ENCODE measurements at regions not wholly inside any gene's neighbourhood (a gene's known extent, or its start where the extent isn't known, plus 50 kb on each side); places are given as distances from the start of the nearest gene placed in this dataset.
"Not testable (repeated sequence)": the region's sequence is repeated elsewhere in the genome, so short reads cannot be mapped to it uniquely, and the experiment has no call there.

- H3K4me1 ChIP-seq (ENCODE audit: control insufficient read depth, insufficient read depth, low read length) = no peaks in the 10 kb centered on the region
- H3K27me3 ChIP-seq (ENCODE audit: control insufficient read depth, insufficient read depth, low read length) = no peaks in the 10 kb centered on the region
- no peak overlapping the region for H3K9ac ChIP-seq (ENCODE audit: low read depth, low read length)
- no peaks in the 10 kb centered on the region for H3K9me3 ChIP-seq (replicated peaks; ENCODE audit: low read length)
- no peak overlapping the region for H3K4me3 ChIP-seq (ENCODE audit: low read length)
- H3K4me2 ChIP-seq (ENCODE audit: low read length) = no peak overlapping the region
- no peaks in the 10 kb centered on the region for H3K36me3 ChIP-seq (ENCODE audit: insufficient read depth, low read length)
Measured at GRCh38 chr15:95152741-95153140, 921.4 kb downstream of the MCTP2 start.

GRCh38 chr15:95153201-95153600 is 921.8 kb downstream of the MCTP2 start:
- H3K4me3 ChIP-seq (ENCODE audit: low read length); H3K36me3 ChIP-seq (ENCODE audit: insufficient read depth, low read length); H3K4me1 ChIP-seq (ENCODE audit: control insufficient read depth, insufficient read depth, low read length); H3K9ac ChIP-seq (ENCODE audit: low read depth, low read length); H3K27me3 ChIP-seq (ENCODE audit: control insufficient read depth, insufficient read depth, low read length); H3K4me2 ChIP-seq (ENCODE audit: low read length); H3K9me3 ChIP-seq (replicated peaks; ENCODE audit: low read length): not testable (repeated sequence)

DNA sequence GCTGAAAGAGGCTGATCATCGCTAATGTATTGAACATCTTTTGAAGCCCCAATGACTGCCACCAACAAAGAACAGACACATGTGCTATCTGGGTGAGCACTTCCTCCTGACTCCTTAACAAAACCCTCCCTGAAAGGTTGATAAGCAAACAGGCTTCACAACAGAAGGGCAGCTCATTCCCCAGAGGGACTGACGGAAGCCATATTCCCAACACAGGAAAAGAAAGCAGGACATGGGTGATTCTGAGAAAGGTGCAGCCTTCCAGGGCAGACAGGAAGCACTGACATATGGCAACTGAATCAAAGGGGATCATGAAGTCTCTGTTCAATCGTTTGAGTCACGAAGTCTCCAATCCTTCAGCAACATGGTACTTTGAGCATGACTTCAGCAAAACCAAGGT is 929.0 kb downstream of the MCTP2 start:
- no peaks in the 10 kb centered on the region for H3K27me3 ChIP-seq (ENCODE audit: control insufficient read depth, insufficient read depth, low read length)
- no peaks in the 10 kb centered on the region for H3K36me3 ChIP-seq (ENCODE audit: insufficient read depth, low read length)
- H3K4me3 ChIP-seq (ENCODE audit: low read length) = no peak overlapping the region
- peaks cover 21% of the 10 kb centered on the region for H3K4me1 ChIP-seq (ENCODE audit: control insufficient read depth, insufficient read depth, low read length)
- no peak overlapping the region for H3K9ac ChIP-seq (ENCODE audit: low read depth, low read length)
- no peak overlapping the region for H3K4me2 ChIP-seq (ENCODE audit: low read length)
- H3K9me3 ChIP-seq (replicated peaks; ENCODE audit: low read length) = no peaks in the 10 kb centered on the region

DNA sequence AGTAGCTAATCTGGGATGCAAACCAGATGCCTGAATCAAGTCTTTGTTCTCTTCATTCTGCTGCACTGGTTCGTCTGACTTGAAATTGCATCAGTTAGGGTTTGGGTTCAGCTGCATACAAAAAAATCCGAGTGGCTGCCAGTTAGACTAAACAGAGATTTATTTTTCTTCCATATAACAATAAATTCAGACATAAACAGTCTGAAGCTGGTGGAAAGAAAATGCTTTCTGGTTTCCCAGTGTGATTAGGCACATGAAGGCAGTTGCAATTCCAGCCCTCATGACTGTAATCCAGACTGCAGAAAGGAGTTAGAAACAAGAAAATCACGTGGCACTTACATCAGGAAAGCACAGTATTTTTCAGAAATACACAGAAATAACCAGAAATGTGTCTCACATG is 930.7 kb downstream of the MCTP2 start:
- peak overlapping the region; percentile 10 for H3K4me2 ChIP-seq (ENCODE audit: low read length)
- H3K4me3 ChIP-seq (ENCODE audit: low read length) = no peak overlapping the region
- no peaks in the 10 kb centered on the region for H3K27me3 ChIP-seq (ENCODE audit: control insufficient read depth, insufficient read depth, low read length)
- H3K36me3 ChIP-seq (ENCODE audit: insufficient read depth, low read length) = no peaks in the 10 kb centered on the region
- no peak overlapping the region for H3K9ac ChIP-seq (ENCODE audit: low read depth, low read length)
- H3K9me3 ChIP-seq (replicated peaks; ENCODE audit: low read length) = no peaks in the 10 kb centered on the region
- peaks cover 21% of the 10 kb centered on the region for H3K4me1 ChIP-seq (ENCODE audit: control insufficient read depth, insufficient read depth, low read length)

DNA sequence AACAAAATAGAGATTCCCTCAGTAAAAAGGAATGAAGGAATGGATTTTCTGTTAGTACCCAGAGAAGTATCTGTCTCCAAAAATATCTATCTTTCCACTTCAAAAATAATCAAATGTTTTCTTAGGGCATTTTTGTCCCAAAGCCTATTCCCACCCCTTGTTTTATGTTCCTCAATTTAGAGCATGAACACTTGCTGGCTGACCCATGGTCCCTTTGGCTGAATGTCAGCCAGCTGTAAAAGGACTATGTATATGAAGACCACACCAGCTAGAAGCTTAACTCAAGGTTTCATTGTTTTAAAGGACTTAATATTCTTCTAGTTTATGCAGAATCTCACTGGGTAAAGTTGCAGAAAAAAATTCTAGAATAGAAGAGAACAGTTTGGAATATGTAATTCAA is 931.2 kb downstream of the MCTP2 start:
- Histone ChIP-seq H3K4me1 (ENCODE audit: control insufficient read depth, insufficient read depth, low read length) (peaks cover 21% of the 10 kb centered on the region), H3K36me3 (ENCODE audit: insufficient read depth, low read length) (no peaks in the 10 kb centered on the region), H3K4me2 (ENCODE audit: low read length) (peak overlapping the region; percentile 10), H3K4me3 (ENCODE audit: low read length) (no peak overlapping the region), H3K9me3 (replicated peaks; ENCODE audit: low read length) (no peaks in the 10 kb centered on the region), H3K27me3 (ENCODE audit: control insufficient read depth, insufficient read depth, low read length) (no peaks in the 10 kb centered on the region), H3K9ac (ENCODE audit: low read depth, low read length) (no peak overlapping the region)

GRCh38 chr15:95162967-95163531 is 931.7 kb downstream of the MCTP2 start:
- peaks cover 21% of the 10 kb centered on the region for H3K4me1 ChIP-seq (ENCODE audit: control insufficient read depth, insufficient read depth, low read length)

GRCh38 chr15:95168152-95168551 is 936.8 kb downstream of the MCTP2 start:
- Histone ChIP-seq H3K36me3 (ENCODE audit: insufficient read depth, low read length) (no peaks in the 10 kb centered on the region), H3K4me1 (ENCODE audit: control insufficient read depth, insufficient read depth, low read length) (peaks cover 8% of the 10 kb centered on the region), H3K4me3 (ENCODE audit: low read length) (no peak overlapping the region), H3K9ac (ENCODE audit: low read depth, low read length) (no peak overlapping the region), H3K9me3 (replicated peaks; ENCODE audit: low read length) (no peaks in the 10 kb centered on the region), H3K4me2 (ENCODE audit: low read length) (no peak overlapping the region), H3K27me3 (ENCODE audit: control insufficient read depth, insufficient read depth, low read length) (no peaks in the 10 kb centered on the region)

More at GRCh38 chr15:95162967-95163531, 931.7 kb downstream of the MCTP2 start:
- peak overlapping the region; percentile 57 for H3K4me2 ChIP-seq (ENCODE audit: low read length)
- H3K36me3 ChIP-seq (ENCODE audit: insufficient read depth, low read length) = no peaks in the 10 kb centered on the region
- H3K9ac ChIP-seq (ENCODE audit: low read depth, low read length) = peak overlapping the region; percentile 57
- no peaks in the 10 kb centered on the region for H3K9me3 ChIP-seq (replicated peaks; ENCODE audit: low read length)
- peak overlapping the region; percentile 37 for H3K4me3 ChIP-seq (ENCODE audit: low read length)
- no peaks in the 10 kb centered on the region for H3K27me3 ChIP-seq (ENCODE audit: control insufficient read depth, insufficient read depth, low read length)

DNA sequence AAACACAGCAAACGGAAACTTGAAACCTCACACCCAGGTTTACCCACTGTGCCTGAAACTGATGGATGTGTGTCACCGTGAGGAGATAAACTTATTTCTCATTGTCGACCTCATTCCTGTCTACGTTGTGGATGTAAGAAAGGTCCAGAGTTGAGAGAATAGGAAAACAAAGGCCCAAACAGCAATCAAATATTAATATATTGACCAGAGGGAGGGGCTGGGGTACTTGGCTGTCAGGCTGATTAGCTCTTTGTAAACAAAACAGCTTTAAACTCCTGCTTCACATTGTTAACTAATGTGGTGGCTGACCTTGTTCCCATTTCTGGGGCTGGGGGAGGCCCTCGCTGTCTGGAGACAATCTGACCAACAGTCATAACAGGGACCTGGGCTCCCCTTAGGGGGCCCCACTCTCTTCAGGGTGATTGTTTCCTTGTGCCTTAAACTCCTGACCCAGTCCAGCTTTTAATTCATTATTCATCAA is 937.6 kb downstream of the MCTP2 start:
- peaks cover 4% of the 10 kb centered on the region for H3K4me1 ChIP-seq (ENCODE audit: control insufficient read depth, insufficient read depth, low read length)
- no peak overlapping the region for H3K4me3 ChIP-seq (ENCODE audit: low read length)
- H3K4me2 ChIP-seq (ENCODE audit: low read length) = no peak overlapping the region
- H3K9ac ChIP-seq (ENCODE audit: low read depth, low read length) = no peak overlapping the region
- H3K27me3 ChIP-seq (ENCODE audit: control insufficient read depth, insufficient read depth, low read length) = no peaks in the 10 kb centered on the region
- H3K9me3 ChIP-seq (replicated peaks; ENCODE audit: low read length) = no peaks in the 10 kb centered on the region
- no peaks in the 10 kb centered on the region for H3K36me3 ChIP-seq (ENCODE audit: insufficient read depth, low read length)

DNA sequence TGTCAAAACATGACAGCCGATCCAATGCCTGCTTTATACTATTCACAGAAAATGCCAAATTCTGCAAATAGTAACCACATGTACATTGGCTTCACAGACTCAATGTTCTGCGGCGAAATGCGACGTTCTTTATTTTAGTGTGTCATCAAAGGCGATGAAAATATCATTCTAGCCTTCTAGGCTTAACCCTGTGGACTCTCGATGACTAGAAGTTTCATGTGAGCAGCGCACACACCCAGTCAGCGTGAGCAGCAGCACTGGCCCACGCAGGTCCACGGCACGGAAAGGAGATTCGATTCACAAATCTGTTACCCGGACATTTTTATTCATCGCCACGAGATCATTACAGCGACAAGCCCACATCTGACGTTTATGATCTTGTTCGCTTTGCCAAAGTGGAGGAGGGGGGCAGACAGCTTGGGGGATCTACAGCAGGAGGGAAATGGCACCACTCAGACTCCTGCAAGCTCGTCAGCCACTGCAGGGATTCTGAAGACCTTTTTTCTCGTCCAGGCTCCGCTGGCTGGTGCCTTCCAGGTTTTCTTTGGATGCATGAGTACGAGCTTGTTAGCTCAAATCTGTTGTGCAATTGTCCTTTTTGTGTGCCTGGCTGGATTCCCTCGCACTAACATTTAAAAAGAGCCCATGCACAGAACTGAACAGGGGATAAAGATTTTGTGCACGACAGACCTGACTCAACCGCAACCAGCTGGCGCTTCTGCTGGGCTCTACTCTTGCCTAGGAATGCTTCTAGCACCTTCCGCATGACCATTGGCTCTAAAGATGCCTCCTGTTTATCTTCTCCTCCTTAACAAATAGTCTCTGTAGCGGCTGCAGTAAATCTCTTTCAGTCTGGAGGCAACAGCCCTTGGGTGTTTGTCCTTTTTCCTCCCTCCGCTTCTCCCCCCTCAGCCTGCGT is 938.4 kb downstream of the MCTP2 start:
- no peak overlapping the region for H3K4me3 ChIP-seq (ENCODE audit: low read length)

DNA sequence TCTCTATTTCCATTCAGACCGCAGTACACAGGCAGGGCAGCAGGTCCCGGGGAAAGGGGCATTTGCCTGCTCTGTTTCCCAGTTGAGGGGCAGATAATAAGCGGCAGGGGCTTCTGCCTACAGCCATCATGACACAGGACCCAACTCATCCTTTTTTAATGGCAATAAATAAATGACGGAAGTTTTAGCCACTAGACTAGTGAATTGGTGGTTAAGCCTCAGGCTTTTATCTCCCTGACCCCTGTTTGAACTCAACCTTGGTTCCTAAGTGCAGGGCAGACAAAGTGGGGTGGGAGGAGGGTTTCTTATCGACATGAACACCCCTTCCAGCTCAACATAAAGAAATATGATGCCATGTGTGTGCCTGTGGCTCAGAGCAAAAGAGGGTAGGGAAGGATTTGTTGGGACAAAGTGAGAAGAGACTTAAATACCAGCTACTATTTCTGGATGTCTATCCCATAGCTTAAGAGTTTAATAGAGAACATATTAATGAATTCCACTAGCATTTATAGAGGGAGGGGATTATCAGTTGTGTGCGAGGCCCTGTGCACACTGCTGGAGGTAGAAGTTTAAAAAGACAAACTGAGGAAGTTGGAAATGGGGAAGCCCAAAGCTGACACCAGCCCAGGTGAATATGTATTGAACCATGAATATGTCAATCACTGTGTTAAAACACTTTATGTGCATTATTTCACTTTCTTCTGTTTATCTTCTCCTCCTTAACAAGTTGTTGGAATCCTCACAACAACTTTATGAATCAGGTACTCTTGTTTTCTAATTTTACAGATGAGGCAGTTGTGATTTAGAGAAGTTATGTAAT is 939.4 kb downstream of the MCTP2 start:
- Histone ChIP-seq H3K27me3 (ENCODE audit: control insufficient read depth, insufficient read depth, low read length) (no peaks in the 10 kb centered on the region), H3K9me3 (replicated peaks; ENCODE audit: low read length) (no peaks in the 10 kb centered on the region), H3K4me3 (ENCODE audit: low read length) (no peak overlapping the region), H3K4me1 (ENCODE audit: control insufficient read depth, insufficient read depth, low read length) (peaks cover 18% of the 10 kb centered on the region), H3K36me3 (ENCODE audit: insufficient read depth, low read length) (no peaks in the 10 kb centered on the region), H3K9ac (ENCODE audit: low read depth, low read length) (no peak overlapping the region), H3K4me2 (ENCODE audit: low read length) (no peak overlapping the region)

More for the DNA sequence above, 938.4 kb downstream of the MCTP2 start:
- H3K4me1 ChIP-seq (ENCODE audit: control insufficient read depth, insufficient read depth, low read length) = peaks cover 11% of the 10 kb centered on the region
- H3K36me3 ChIP-seq (ENCODE audit: insufficient read depth, low read length) = no peaks in the 10 kb centered on the region
- H3K9me3 ChIP-seq (replicated peaks; ENCODE audit: low read length) = no peaks in the 10 kb centered on the region
- H3K4me2 ChIP-seq (ENCODE audit: low read length) = no peak overlapping the region
- H3K9ac ChIP-seq (ENCODE audit: low read depth, low read length) = no peak overlapping the region
- H3K27me3 ChIP-seq (ENCODE audit: control insufficient read depth, insufficient read depth, low read length) = no peaks in the 10 kb centered on the region

GRCh38 chr15:95171564-95171963 is 940.2 kb downstream of the MCTP2 start:
- Histone ChIP-seq H3K9me3 (replicated peaks; ENCODE audit: low read length) (no peaks in the 10 kb centered on the region), H3K4me1 (ENCODE audit: control insufficient read depth, insufficient read depth, low read length) (peaks cover 26% of the 10 kb centered on the region), H3K4me2 (ENCODE audit: low read length) (no peak overlapping the region), H3K27me3 (ENCODE audit: control insufficient read depth, insufficient read depth, low read length) (no peaks in the 10 kb centered on the region), H3K4me3 (ENCODE audit: low read length) (no peak overlapping the region), H3K9ac (ENCODE audit: low read depth, low read length) (no peak overlapping the region), H3K36me3 (ENCODE audit: insufficient read depth, low read length) (no peaks in the 10 kb centered on the region)
